GM21723 (cell line): ENCODE measurements at regions not wholly inside any gene's neighbourhood (a gene's known extent, or its start where the extent isn't known, plus 50 kb on each side); places are given as distances from the start of the nearest gene placed in this dataset.
"Not testable (repeated sequence)": the region's sequence is repeated elsewhere in the genome, so short reads cannot be mapped to it uniquely, and the experiment has no call there.

Experiments
- ATAC-seq: cut with Tn5 transposase; IDR thresholded peaks from one replicate; pipeline ENCODE4 v1.9.1; 2021; ENCODE audit warnings: mild to moderate bottlenecking, moderate library complexity; ENCODE audit not compliant: unreplicated experiment

- ATAC-seq = no peak
Observed at GRCh38 chr5:96214442-96215197, 218.4 kb downstream of the PCSK1 start.

DNA sequence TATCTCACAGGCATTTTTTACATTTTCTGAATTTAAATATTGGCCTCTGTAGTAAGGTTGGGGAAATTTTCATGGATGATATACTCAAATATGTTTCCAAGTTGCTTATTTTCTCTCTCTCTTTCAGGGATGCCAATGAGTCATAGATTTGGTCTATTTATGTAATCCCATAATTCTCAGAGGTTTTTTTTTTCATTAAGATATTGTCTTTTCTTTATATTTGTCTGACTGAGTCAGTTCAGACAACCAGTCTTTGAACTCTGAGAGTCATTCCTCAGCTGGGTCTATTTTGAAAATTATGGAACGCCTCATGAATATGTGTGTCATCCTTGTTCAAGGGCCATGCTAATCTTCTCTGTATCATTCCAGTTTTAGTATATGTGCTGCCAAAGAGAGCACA lies 223.2 kb downstream of the PCSK1 start:
- ATAC-seq = no peak

DNA sequence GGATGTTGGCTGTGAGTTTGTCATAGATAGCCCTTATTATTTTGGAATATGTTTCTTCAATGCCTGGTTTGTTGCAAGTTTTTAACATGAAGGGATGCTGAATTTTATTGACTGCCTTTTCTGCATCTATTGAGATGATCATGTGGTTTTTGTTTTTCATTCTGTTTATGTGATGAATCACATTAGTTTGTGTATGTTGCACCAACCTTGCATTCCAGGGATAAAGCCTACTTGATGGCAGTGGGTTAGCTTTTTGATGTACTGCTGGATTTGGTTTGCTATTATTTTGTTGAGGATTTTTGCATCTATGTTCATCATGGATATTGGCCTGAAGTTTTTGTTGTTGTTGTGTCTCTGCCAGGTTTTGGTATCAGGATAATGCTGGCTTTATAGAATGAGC lies 225.6 kb downstream of the PCSK1 start:
- ATAC-seq = no peak

- no peak for ATAC-seq
Observed at GRCh38 chr5:96203761-96204160, 229.3 kb downstream of the PCSK1 start.

DNA sequence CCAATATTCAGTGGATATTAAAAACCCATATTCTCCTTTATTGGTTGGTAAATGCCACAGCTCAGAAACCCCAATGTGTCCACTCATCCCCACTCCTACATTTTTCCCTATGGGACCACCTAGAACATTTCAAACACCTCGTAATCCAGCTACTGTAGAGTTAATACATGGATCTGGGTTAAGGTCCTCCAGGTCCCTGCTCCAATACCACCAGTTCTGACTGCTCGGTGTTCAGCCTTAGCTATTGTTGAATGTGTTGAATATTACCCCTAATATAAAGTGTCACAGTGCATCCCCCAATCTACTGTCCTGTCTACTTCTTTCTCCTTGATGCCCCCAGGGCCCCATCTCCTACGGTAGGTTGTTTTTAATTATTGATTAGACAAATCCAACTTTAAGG lies 231.5 kb downstream of the PCSK1 start:
- no peak for ATAC-seq

GRCh38 chr5:96200641-96201040 lies 232.4 kb downstream of the PCSK1 start:
- no peak for ATAC-seq

- no peak for ATAC-seq
Observed at GRCh38 chr5:96199713-96200183, 233.3 kb downstream of the PCSK1 start.

- ATAC-seq = no peak
Observed at GRCh38 chr5:96198356-96199058, 234.5 kb downstream of the PCSK1 start.

- ATAC-seq = not testable (repeated sequence)
Observed at GRCh38 chr5:96197767-96198166, 235.3 kb downstream of the PCSK1 start.

DNA sequence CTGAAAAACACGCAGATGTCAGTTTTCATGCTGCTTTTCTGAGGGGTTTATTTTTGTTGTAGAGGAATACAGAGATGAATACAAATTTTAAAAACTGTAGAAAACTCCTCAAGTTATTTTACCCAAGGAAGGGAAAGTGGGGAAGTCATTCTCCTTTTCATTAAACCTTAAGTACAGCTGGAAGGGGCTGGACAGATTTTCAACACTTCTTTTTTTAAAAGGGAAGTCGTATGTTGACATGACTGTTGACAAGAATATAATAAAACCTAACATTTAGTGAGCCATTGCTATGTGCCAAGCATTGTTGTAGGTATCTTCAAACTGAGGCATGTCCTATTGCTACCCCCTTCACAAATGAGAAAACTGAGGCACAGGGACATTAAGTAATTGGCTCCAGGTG lies 235.7 kb upstream of the ELL2 start:
- ATAC-seq = no peak

DNA sequence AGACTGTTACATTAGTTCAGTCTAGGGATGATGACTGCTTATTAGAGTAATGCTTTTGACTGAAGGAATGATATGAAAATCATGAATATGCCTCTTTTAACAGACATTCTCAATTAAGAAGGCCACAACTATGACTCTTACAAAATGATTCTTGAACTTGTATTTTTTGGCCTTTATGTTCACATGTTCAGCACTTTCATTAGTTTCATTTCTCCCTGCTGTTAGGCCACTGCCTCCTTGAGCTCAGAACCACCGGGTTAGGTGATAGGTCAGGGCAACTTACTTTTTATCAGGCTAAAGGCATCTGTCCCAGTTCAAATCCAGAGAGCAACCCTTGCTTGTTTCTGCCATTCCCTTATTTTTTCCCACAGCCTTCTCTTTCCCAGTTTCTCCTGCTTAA lies 235.2 kb upstream of the ELL2 start:
- no peak for ATAC-seq

GRCh38 chr5:96196407-96196806 lies 234.8 kb upstream of the ELL2 start:
- no peak for ATAC-seq

GRCh38 chr5:96195123-96195522 lies 233.5 kb upstream of the ELL2 start:
- ATAC-seq = no peak

- ATAC-seq = no peak
Observed at GRCh38 chr5:96194593-96194992, 232.9 kb upstream of the ELL2 start.

DNA sequence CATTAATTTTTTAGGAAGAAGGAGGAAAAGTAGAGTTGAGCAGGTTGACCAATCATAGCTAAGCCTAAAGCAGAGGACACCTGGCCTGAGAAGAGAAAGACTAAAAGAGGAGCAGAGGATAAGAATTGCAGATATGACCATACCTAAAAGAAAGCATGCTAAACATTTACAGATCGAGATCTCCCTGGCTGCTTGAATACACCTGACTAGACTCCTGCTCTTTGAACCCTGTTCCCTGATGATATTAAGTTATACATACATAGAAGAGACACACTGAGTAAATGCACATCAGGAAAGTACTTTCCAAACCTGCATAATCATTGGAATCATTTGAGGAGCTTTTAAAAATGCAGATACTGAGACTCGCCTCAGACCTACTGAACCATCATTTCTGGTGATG lies 232.3 kb upstream of the ELL2 start:
- ATAC-seq = no peak

DNA sequence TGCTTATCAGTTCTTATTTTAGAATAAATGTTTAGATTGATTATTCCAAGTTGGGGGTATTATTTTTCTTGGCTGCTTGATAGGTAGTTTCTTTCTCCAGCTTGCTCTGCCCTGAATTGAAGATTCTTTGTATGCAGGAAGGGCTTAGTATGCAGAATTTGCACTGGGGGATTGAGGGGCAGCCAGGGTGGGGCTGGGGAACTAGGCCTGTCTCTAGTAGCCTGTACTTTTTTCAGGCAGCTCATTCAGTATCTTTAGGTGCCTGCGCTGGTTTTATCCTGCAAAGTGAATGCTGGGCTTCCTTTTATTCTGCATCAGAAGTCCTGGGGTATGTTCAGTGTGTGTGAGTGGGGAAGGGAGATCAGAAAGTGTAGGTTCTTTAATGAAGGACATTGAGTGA lies 228.3 kb upstream of the ELL2 start:
- ATAC-seq = no peak

GRCh38 chr5:96189028-96189826 lies 227.6 kb upstream of the ELL2 start:
- ATAC-seq = no peak

DNA sequence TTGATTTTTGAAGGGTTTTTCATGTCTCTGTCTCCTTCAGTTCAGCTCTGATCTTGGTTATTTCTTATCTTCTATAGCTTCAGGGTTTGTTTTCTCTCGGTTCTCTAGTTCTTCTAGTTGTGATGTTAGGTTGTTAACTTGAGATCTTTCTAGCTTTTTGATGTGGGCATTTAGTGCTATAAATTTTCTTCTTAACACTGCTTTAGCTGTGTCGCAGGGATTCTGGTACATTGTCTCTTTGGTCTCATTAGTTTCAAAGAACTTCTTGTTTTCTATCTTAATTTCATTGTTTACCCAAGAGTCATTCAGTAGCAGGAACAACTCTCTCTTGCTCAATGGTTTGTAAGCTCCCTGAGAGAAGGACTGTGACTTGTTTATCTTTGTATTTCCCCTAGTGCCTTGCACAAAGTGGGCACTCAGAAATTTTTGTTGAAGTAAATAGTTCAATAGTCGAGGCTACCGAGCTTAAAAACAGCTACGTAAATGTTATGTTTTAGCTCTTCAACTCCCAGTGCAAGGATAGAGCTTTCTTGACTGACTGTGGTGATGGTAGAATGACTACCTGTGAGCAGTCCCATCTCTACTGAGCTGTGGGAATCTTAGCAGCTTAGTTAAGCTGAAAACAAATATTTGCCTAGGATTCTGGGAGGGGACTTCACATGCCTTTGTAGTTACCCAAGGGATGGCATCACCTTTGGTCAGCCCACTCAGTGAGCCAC lies 225.8 kb upstream of the ELL2 start:
- ATAC-seq = no peak

- ATAC-seq = not testable (repeated sequence)
Observed at GRCh38 chr5:96184510-96184909, 222.9 kb upstream of the ELL2 start.

GRCh38 chr5:96180684-96181435 lies 219.2 kb upstream of the ELL2 start:
- ATAC-seq = no peak
